ENCODE measurements at regions not wholly inside any gene's neighbourhood (a gene's known extent, or its start where the extent isn't known, plus 50 kb on each side); places are given as distances from the start of the nearest gene placed in this dataset.

DNA sequence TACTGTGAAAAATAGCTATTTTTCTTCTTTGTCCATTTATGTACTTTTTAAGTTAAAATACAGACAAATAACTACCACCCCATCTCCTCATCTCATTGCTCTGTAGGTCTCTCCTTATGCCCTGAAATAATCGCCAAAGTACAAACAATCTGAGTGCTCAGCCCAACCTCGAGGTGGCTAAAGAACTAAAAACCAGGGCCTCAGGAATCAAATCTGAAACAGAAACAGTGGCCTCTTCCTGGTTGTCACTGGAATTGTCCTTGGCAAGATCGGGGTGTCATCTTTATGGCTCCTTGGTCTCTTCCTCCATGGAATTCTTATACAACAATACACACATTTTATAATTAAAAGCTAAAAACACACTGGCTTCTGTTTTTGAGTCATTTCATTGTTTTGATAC, 182.4 kb downstream of the ASCL1 start:
- CTCF ChIA-PET: no interaction called here
- no peak for DNase-seq
- Mint-ChIP-seq H3K27me3 (ENCODE audit: unreplicated experiment) (no peaks in the 10 kb centered on the region), H3K27ac (ENCODE audit: unreplicated experiment) (no peak overlapping the region), H3K4me3 (ENCODE audit: low read depth, unreplicated experiment) (no peak overlapping the region), H3K9me3 (ENCODE audit: low read depth, unreplicated experiment) (peaks cover 19% of the 10 kb centered on the region), H3K36me3 (ENCODE audit: insufficient read depth, unreplicated experiment) (no peaks in the 10 kb centered on the region), H3K4me1 (ENCODE audit: low read depth, unreplicated experiment) (no peaks in the 10 kb centered on the region)
- TF ChIP-seq, protein P1, sequence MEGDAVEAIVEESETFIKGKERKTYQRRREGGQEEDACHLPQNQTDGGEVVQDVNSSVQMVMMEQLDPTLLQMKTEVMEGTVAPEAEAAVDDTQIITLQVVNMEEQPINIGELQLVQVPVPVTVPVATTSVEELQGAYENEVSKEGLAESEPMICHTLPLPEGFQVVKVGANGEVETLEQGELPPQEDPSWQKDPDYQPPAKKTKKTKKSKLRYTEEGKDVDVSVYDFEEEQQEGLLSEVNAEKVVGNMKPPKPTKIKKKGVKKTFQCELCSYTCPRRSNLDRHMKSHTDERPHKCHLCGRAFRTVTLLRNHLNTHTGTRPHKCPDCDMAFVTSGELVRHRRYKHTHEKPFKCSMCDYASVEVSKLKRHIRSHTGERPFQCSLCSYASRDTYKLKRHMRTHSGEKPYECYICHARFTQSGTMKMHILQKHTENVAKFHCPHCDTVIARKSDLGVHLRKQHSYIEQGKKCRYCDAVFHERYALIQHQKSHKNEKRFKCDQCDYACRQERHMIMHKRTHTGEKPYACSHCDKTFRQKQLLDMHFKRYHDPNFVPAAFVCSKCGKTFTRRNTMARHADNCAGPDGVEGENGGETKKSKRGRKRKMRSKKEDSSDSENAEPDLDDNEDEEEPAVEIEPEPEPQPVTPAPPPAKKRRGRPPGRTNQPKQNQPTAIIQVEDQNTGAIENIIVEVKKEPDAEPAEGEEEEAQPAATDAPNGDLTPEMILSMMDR (IDR thresholded peaks at IDR 0.05; ENCODE audit: unreplicated experiment): no peak
- intact Hi-C loops (cut with micrococcal nuclease; ENCODE audit: unreplicated experiment): no loop called here
- BruUV-seq (replicated peaks): no TSS peak

DNA sequence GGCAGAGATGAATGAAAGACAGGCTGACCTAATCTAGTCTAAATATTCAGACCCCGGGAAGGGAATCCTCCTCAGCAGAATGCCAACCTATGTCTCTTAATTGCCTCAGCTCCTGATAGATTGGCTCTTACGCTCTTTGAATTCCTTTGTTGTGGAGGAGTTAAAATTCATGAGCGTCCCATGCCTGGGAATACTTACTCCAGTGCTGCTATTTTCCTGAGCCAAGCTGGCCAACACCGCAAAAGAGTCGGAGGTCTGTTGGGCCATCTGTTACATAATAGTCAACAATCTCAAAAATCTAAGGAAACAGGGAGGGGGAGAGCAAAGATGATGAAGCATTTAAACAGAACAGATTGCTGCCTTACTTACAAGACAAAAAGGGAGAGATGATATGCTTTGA, 182.8 kb downstream of the ASCL1 start:
- TF ChIP-seq, protein P1 (IDR thresholded peaks at IDR 0.05; ENCODE audit: unreplicated experiment): no peak
- intact Hi-C loops (cut with micrococcal nuclease; ENCODE audit: unreplicated experiment): no loop called here
- no peaks in the 10 kb centered on the region for H3K27me3 Mint-ChIP-seq (ENCODE audit: unreplicated experiment)
- CTCF ChIA-PET: no interaction called here
- no TSS peak for BruUV-seq (replicated peaks)
- H3K4me1 Mint-ChIP-seq (ENCODE audit: low read depth, unreplicated experiment): no peaks in the 10 kb centered on the region
- H3K9me3 Mint-ChIP-seq (ENCODE audit: low read depth, unreplicated experiment): peaks cover 19% of the 10 kb centered on the region
- DNase-seq: no peak
- no peak overlapping the region for H3K4me3 Mint-ChIP-seq (ENCODE audit: low read depth, unreplicated experiment)
- no peaks in the 10 kb centered on the region for H3K36me3 Mint-ChIP-seq (ENCODE audit: insufficient read depth, unreplicated experiment)
- H3K27ac Mint-ChIP-seq (ENCODE audit: unreplicated experiment): no peak overlapping the region

DNA sequence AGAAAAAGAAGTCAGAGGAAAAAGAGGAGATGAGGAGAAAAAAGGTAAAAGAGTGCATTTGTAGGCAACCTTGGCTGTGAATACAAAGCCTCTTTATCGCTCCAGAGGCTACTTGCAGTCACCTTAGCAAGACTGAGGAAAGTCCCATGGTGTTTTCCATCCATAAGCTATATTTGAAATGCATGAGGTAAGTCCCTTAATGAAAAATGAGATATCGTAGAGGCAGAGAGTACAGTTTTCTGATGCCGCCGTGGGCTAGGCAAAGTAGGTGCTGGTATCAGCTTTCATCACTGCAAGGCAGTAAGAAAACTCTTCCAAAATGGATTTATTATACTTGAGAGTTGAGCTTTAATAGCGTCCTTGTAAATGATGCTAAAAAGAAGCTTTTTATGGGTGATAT, 186.8 kb downstream of the ASCL1 start:
- intact Hi-C loops (cut with micrococcal nuclease; ENCODE audit: unreplicated experiment): no loop called here
- CTCF ChIA-PET: interaction anchor here (0.7 kb wide), 1 partner anchor 74 kb away, joined by 3 read pairs; no protein-coding TSS in a partner anchor

DNA sequence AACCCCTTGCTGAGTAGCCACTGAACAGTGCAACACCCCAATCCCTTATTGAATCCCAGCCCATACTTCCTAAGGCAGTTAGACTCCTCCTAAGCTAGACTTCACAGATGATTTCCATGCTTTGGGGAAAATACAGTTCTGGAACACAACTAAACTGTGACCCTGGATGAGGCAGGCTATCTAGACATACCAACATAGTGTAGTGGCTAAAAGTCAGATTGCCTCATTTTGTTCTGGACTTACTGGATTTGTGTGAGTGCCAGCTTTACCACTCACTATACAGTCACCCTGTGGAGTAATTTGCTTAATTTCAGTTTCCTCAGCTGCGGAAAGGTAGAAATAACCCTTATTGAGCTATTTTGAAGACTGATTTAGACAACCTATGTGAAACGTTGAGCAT, 203.1 kb downstream of the ASCL1 start:
- no peak overlapping the region for H3K4me3 Mint-ChIP-seq (ENCODE audit: low read depth, unreplicated experiment)
- BruUV-seq (replicated peaks): no TSS peak
- no peak for DNase-seq
- no peaks in the 10 kb centered on the region for H3K27me3 Mint-ChIP-seq (ENCODE audit: unreplicated experiment)
- H3K36me3 Mint-ChIP-seq (ENCODE audit: insufficient read depth, unreplicated experiment): no peaks in the 10 kb centered on the region
- peaks cover 8% of the 10 kb centered on the region for H3K9me3 Mint-ChIP-seq (ENCODE audit: low read depth, unreplicated experiment)
- no peaks in the 10 kb centered on the region for H3K4me1 Mint-ChIP-seq (ENCODE audit: low read depth, unreplicated experiment)
- H3K27ac Mint-ChIP-seq (ENCODE audit: unreplicated experiment): no peak overlapping the region
- TF ChIP-seq, protein P1 (IDR thresholded peaks at IDR 0.05; ENCODE audit: unreplicated experiment): no peak
- CTCF ChIA-PET: no interaction called here
- intact Hi-C loops (cut with micrococcal nuclease; ENCODE audit: unreplicated experiment): no loop called here

More for the DNA sequence above, 186.8 kb downstream of the ASCL1 start:
- no TSS peak for BruUV-seq (replicated peaks)
- Mint-ChIP-seq H3K27me3 (ENCODE audit: unreplicated experiment) (no peaks in the 10 kb centered on the region), H3K27ac (ENCODE audit: unreplicated experiment) (no peak overlapping the region), H3K9me3 (ENCODE audit: low read depth, unreplicated experiment) (peaks cover 17% of the 10 kb centered on the region), H3K4me3 (ENCODE audit: low read depth, unreplicated experiment) (no peak overlapping the region), H3K4me1 (ENCODE audit: low read depth, unreplicated experiment) (no peaks in the 10 kb centered on the region), H3K36me3 (ENCODE audit: insufficient read depth, unreplicated experiment) (no peaks in the 10 kb centered on the region)
- DNase-seq: no peak
- TF ChIP-seq, protein P1 (IDR thresholded peaks at IDR 0.05; ENCODE audit: unreplicated experiment): no peak

All from Calu3 (cell line).